Large intestine (tissue), 3 donors: ENCODE measurements at regions not wholly inside any gene's neighbourhood (a gene's known extent, or its start where the extent isn't known, plus 50 kb on each side); places are given as distances from the start of the nearest gene placed in this dataset.

ENCODE experiments used
- DNase-seq, 2 donors: peaks; one replicate each; pipeline versions ENCODE4 v3.0.0 to v3.0.0-alpha.2; 2013
- H3K27ac ChIP-seq: one replicate; pipeline ENCODE4 v1.5.1; 2013; ENCODE audit warnings: low read length
- H3K27me3 ChIP-seq: 2 replicates; pipeline ENCODE4 v1.6.1; 2013; ENCODE audit warnings: low read length; ENCODE audit not compliant: control insufficient read depth, insufficient read depth
- H3K36me3 ChIP-seq: 2 replicates; pipeline ENCODE4 v1.6.1; 2013; ENCODE audit warnings: low read length; ENCODE audit not compliant: control insufficient read depth, insufficient read depth
- H3K4me1 ChIP-seq: one replicate; pipeline ENCODE4 v1.6.1; 2013; ENCODE audit warnings: low read length; ENCODE audit not compliant: control insufficient read depth, insufficient read depth
- H3K4me3 ChIP-seq: one replicate; pipeline ENCODE4 v1.5.1; 2013; ENCODE audit warnings: low read length
- H3K9me3 ChIP-seq: one replicate; pipeline ENCODE4 v1.6.1; 2013; ENCODE audit warnings: mild to moderate bottlenecking, low read depth, low read length, moderate library complexity; ENCODE audit not compliant: control insufficient read depth
- WGBS: methylation state at CpG from one replicate; pipeline ENCODE4 v1.1.5; 2013; ENCODE audit warnings: low lambda C conversion rate; ENCODE audit not compliant: insufficient coverage; 5-methylcytosine and 5-hydroxymethylcytosine counted together

DNA sequence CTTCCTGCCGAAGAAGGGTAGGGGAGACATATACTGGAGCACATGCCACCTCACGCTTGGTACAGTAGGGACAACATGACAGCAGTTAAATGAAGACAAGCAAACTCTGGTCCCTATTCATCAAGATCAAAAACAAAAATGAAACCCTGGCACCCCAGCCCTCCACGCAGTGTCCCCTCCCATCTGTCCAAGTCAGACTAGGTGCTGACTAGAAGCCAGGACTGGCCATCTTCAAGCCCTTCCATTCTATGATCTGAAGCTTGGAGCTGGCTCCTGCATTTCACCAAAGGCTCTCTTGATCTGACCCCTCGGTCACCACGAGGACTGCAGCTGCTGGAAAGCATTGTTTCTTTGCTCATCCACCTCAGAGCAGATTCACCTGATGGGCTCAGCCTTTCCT lies 158.9 kb upstream of the GGTLC1 start:
- H3K27ac ChIP-seq: no peak overlapping the region
- WGBS: 80% methylated on average over 1 of the region's 5 CpGs

DNA sequence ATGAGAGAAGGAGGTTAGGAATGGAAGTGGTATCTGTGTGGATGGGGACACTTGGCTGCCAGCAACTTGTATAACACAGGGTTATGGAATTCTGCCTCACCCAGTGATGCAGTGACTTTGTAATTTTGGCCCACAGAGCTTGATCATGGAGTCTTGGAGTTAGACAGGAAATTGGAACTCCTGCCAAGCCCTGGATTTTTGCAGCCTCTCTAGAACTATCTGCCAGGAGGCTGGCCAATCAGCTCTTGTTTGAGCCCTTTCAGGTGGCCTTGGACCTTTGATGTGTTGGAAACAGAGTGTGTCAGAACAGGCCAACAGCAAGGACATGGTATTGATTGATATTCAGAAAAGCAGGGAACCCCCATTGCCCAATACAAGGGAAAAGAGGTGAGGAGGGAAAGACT lies 157.7 kb upstream of the GGTLC1 start:
- H3K4me1 ChIP-seq: no peaks in the 10 kb centered on the region
- H3K36me3 ChIP-seq: no peaks in the 10 kb centered on the region
- no peak overlapping the region for H3K27ac ChIP-seq
- no peaks in the 10 kb centered on the region for H3K27me3 ChIP-seq
- no peak for DNase-seq
- H3K4me3 ChIP-seq: no peak overlapping the region
- H3K9me3 ChIP-seq: peaks cover 3% of the 10 kb centered on the region

More for the DNA sequence above, 158.9 kb upstream of the GGTLC1 start:
- no peak for DNase-seq
- Histone ChIP-seq H3K4me1 (no peaks in the 10 kb centered on the region), H3K27me3 (no peaks in the 10 kb centered on the region), H3K4me3 (no peak overlapping the region), H3K9me3 (no peaks in the 10 kb centered on the region), H3K36me3 (no peaks in the 10 kb centered on the region)

DNA sequence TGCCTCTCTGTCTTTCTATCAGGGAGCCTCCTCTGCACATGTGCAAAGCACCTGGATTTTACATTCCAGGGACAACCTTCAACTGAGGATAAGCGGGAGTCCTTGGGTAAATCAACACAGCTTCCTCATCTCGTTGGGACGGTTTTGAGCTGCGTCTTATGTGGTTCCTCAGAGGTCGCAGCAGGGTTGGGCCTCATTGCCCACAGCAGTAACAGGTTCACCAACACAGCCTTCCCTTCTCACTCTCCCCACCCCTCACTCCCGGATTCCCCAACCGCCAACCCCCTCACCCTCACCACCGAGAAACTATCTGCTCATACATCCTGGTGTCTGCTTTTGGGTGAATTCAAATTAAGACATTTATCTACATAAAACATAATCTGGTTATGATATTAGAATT lies 155.8 kb upstream of the GGTLC1 start:
- H3K4me3 ChIP-seq: no peak overlapping the region
- H3K27me3 ChIP-seq: no peaks in the 10 kb centered on the region
- DNase-seq: no peak
- no peaks in the 10 kb centered on the region for H3K4me1 ChIP-seq
- WGBS: no CpG with 5 or more reads among the region's 8 CpGs
- no peaks in the 10 kb centered on the region for H3K36me3 ChIP-seq
- peaks cover 3% of the 10 kb centered on the region for H3K9me3 ChIP-seq
- no peak overlapping the region for H3K27ac ChIP-seq

DNA sequence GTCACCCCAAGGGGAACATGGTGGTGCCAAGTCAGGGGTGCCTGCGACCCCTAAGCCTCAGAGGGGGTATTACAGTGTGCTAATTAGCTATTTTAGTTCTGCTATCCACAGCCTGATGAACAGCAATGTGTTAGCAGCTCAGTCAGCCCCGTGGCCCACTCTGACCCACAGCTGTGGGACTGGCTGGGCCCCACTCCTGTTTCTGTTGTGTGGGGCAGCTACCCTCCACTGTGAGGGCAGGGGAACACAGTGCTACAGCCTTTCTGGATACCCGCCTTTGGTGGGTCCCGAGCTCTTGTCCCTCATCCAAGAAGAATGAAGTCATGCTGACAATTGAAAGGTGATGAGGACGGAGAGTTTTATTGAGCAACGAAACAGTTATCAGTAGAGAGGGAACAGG lies 152.5 kb upstream of the GGTLC1 start:
- H3K9me3 ChIP-seq: peaks cover 3% of the 10 kb centered on the region
- no peaks in the 10 kb centered on the region for H3K36me3 ChIP-seq
- H3K4me3 ChIP-seq: no peak overlapping the region
- no peaks in the 10 kb centered on the region for H3K27me3 ChIP-seq
- no peak overlapping the region for H3K27ac ChIP-seq
- no peaks in the 10 kb centered on the region for H3K4me1 ChIP-seq
- DNase-seq: no peak
- WGBS: no CpG with 5 or more reads among the region's 6 CpGs

DNA sequence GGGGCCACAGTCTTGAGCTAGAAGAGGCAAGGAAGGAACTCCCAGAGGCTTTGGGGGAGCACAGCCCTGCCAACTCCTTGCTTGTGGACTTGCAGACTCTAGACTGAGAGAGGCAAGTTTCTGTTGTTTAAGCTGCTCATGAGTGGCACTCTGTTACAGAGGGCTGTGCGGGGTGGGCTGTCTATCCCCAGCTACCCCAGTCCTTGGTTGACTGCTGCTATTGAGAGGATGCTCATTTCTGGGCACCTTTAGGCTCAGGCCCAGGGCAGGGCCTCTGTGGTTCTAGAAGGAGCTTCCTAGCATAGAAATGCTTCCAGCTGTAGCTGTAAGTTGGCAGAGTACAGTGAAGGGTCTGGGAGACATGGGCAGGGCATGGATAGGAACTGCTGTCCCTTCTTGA lies 151.3 kb upstream of the GGTLC1 start:
- no CpG with 5 or more reads among the region's 1 CpG for WGBS
- no peaks in the 10 kb centered on the region for H3K36me3 ChIP-seq
- H3K27me3 ChIP-seq: no peaks in the 10 kb centered on the region
- H3K27ac ChIP-seq: no peak overlapping the region
- H3K9me3 ChIP-seq: peaks cover 3% of the 10 kb centered on the region
- DNase-seq: no peak
- H3K4me1 ChIP-seq: no peaks in the 10 kb centered on the region
- no peak overlapping the region for H3K4me3 ChIP-seq

DNA sequence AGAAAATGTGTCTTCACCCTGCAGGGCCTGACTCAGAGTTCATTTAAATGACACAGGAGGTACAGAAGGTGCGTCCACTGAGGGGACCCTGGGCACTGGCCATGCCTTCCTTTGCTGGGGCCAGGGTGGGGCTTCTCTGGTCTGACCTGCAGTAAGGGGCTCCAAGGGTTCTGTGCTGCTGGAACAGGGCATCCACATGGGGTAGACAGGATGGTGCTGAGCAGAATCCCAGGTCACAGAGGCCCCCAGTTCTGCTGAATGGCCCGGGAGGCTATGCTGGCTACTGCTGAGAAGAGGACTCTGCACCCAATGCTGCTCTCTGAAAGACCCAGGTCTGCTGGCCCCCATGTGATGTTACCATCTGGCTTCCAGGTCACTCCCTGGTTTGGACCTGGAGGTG lies 150.4 kb upstream of the GGTLC1 start:
- H3K4me1 ChIP-seq: no peaks in the 10 kb centered on the region
- H3K27ac ChIP-seq: no peak overlapping the region
- no peak overlapping the region for H3K4me3 ChIP-seq
- DNase-seq: no peak
- H3K36me3 ChIP-seq: no peaks in the 10 kb centered on the region
- peaks cover 3% of the 10 kb centered on the region for H3K9me3 ChIP-seq
- no peaks in the 10 kb centered on the region for H3K27me3 ChIP-seq
- WGBS: no CpG with 5 or more reads among the region's 2 CpGs

DNA sequence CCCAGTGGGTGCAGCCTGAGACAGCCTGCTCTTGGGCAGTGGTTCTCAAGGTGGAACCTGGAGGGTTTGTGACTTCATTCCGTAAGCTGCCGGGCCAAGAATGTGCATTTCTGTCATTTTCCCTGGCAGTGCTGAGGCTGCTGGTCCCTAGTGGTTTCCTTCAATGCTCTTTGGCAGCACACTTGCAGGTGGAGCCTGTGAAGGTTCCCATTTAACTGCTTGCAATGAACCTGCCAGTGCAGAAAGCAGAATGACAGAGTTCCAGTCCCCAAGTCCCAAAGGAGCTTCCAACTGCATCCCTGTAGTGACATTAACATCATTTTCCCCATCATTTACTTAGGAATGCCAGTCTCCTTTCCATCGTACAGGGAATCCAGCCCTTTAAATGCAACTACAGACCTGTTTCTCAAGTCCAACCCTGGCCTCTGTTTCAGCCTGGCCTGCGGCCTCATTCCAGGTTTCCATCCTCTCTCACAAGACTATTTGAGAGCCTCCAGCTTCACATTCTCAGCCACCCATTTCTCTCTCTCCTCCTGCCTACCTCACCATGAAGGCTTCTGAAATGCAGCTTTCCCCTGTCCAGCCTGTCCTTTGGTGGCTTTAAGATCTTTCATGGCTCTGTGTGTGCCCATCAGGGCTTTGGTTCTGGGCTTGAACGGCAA lies 149.7 kb upstream of the GGTLC1 start:
- no peak for DNase-seq
- no peak overlapping the region for H3K4me3 ChIP-seq
- H3K4me1 ChIP-seq: no peaks in the 10 kb centered on the region
- no peaks in the 10 kb centered on the region for H3K27me3 ChIP-seq
- no peaks in the 10 kb centered on the region for H3K36me3 ChIP-seq
- H3K27ac ChIP-seq: no peak overlapping the region
- WGBS: 100% methylated on average over 1 of the region's 5 CpGs
- peaks cover 3% of the 10 kb centered on the region for H3K9me3 ChIP-seq

DNA sequence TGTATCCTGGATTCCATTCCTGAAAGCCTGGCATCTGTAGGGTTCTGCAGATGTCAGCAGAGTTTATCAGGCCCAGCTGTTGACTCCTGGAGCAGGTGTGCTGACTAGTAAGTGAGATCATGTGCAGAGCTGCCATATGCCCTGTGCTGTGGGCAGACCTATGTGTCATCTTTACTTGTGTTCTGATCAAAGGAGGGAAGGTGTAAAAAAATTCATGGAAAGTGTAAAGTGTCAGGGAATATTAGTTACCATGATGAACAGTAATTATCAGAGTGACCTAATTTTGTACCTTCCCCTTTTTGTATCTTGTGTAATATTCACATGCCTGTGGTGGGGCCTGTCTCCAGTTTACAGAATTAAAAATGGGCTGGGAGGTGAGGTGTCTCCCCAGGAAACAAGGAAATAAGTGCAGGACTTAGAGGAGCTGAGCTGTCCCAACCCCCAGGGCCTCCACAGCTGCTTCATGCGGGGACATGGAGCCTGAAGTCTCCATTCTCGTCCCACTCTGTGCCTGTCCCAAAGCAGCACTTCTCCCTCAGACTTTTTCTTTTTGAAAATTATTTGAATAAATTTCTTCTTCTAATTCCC lies 148.2 kb upstream of the GGTLC1 start:
- Histone ChIP-seq H3K36me3 (no peaks in the 10 kb centered on the region), H3K4me1 (no peaks in the 10 kb centered on the region), H3K9me3 (peaks cover 3% of the 10 kb centered on the region), H3K27ac (no peak overlapping the region), H3K27me3 (no peaks in the 10 kb centered on the region), H3K4me3 (no peak overlapping the region)
- DNase-seq: no peak
- WGBS: 80% methylated on average over 1 of the region's 2 CpGs

DNA sequence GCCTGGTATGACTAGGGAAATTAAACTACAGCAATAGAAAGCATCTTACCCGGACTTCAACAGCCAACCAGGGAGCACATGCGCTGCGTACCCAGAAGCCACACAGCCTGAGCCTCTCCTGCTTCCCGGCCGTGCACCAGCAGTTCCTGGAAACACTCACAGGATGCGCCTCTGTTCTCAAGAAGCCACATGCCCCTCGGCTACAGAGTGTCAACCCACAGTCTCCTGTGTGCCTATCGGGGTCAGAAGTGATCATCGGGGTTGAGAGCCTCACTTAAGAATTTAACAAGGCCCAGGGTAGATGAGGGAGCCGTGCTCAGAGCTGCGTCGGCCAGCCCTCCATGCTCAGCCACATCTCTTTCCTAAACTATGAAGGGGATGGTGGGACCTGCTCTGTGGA lies 147.2 kb upstream of the GGTLC1 start:
- H3K9me3 ChIP-seq: no peaks in the 10 kb centered on the region
- H3K4me3 ChIP-seq: no peak overlapping the region
- no peaks in the 10 kb centered on the region for H3K4me1 ChIP-seq
- no peaks in the 10 kb centered on the region for H3K27me3 ChIP-seq
- WGBS: no CpG with 5 or more reads among the region's 12 CpGs
- DNase-seq: no peak
- H3K36me3 ChIP-seq: no peaks in the 10 kb centered on the region
- no peak overlapping the region for H3K27ac ChIP-seq

DNA sequence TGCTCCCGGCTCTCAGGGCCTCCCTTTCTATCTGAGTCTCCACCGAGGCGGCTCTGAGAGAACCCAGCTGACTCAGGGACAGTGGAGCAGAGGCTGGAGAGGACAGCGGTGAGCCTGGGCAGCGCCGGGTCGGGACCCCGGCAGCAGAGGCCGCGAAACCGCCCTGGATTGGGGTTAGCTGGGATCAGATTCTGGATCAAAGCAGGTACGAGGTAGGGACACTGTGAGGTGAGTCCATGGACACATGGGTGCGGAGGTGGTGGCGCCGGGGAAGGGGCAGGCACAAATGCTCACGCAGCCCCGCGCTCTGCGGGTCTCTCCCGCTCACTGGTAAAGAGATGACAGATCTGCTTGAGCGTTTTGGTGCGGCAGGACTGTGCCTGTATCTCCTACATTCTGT lies 146.4 kb upstream of the GGTLC1 start:
- no CpG with 5 or more reads among the region's 22 CpGs for WGBS
- H3K27ac ChIP-seq: no peak overlapping the region
- no peak for DNase-seq
- no peaks in the 10 kb centered on the region for H3K4me1 ChIP-seq
- no peaks in the 10 kb centered on the region for H3K36me3 ChIP-seq
- H3K4me3 ChIP-seq: no peak overlapping the region
- H3K27me3 ChIP-seq: no peaks in the 10 kb centered on the region
- H3K9me3 ChIP-seq: no peaks in the 10 kb centered on the region

DNA sequence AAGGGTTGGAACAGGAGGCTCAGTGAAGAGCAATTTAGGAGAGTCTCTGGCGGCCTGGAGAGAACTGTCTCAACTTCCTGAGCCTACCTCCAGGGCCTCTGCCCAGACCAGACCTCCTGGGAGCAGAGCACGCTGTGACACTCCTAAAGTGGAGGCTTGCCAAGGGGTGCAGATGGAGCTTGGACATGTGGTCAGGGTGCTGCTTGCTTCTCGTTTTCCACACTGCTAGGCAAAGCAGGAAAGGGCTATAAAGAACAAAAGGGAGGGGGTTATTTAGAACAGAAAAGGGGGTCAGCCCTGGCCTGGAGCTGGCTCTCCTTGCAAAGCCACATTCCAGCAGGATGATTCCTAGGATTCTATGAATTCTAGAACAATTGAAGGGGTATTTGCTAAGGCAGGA lies 145.7 kb upstream of the GGTLC1 start:
- no peaks in the 10 kb centered on the region for H3K4me1 ChIP-seq
- no peak overlapping the region for H3K4me3 ChIP-seq
- no CpG with 5 or more reads among the region's 3 CpGs for WGBS
- DNase-seq: no peak
- no peaks in the 10 kb centered on the region for H3K36me3 ChIP-seq
- no peak overlapping the region for H3K27ac ChIP-seq
- H3K9me3 ChIP-seq: no peaks in the 10 kb centered on the region
- H3K27me3 ChIP-seq: no peaks in the 10 kb centered on the region
